ENCODE measurements at regions not wholly inside any gene's neighbourhood (a gene's known extent, or its start where the extent isn't known, plus 50 kb on each side); places are given as distances from the start of the nearest gene placed in this dataset.

GRCh38 chr15:81929557-81929956 lies 116.3 kb downstream of the MEX3B start:
- 80 to 91% methylated on average over 2 to 3 of the region's 3 CpGs for WGBS, 2 experiments (ENCODE audit: insufficient coverage in 1 of 2, insufficient read length in 1 of 2)
- no peak for TF ChIP-seq CTCF (conservative IDR thresholded peaks at IDR 0.05)
- Histone ChIP-seq H3K36me3 (ENCODE audit: control insufficient read depth, insufficient read depth, low read length) (no peaks in the 10 kb centered on the region), H3K9ac (ENCODE audit: extremely low read depth, low read length, poor library complexity, severe bottlenecking) (no peak overlapping the region), H3K27me3 (ENCODE audit: control insufficient read depth, insufficient read depth, low read length, poor library complexity, severe bottlenecking) (no peaks in the 10 kb centered on the region), H3K9me3 (ENCODE audit: control insufficient read depth, low read length) (no peaks in the 10 kb centered on the region), H3K4me3 (ENCODE audit: low read length) (no peak overlapping the region), H3K27ac (ENCODE audit: low read depth, low read length) (no peak overlapping the region), H3K4me1 (ENCODE audit: control insufficient read depth, insufficient read depth, low read length) (no peaks in the 10 kb centered on the region)
- DNase-seq, result no peak
- H3K36me3 Mint-ChIP-seq (ENCODE audit: low read depth), result no peaks in the 10 kb centered on the region
- H3K27ac Mint-ChIP-seq, result no peak overlapping the region
- peaks cover 10% of the 10 kb centered on the region for H3K4me1 Mint-ChIP-seq
- H3K4me3 Mint-ChIP-seq, result no peak overlapping the region
- peaks cover 3% of the 10 kb centered on the region for H3K9me3 Mint-ChIP-seq
- H3K27me3 Mint-ChIP-seq (ENCODE audit: insufficient read depth), result no peaks in the 10 kb centered on the region

GRCh38 chr15:81926981-81927380 lies 118.8 kb downstream of the MEX3B start:
- Histone ChIP-seq H3K9ac (ENCODE audit: extremely low read depth, low read length, poor library complexity, severe bottlenecking) (no peak overlapping the region), H3K9me3 (ENCODE audit: control insufficient read depth, low read length) (peaks cover 7% of the 10 kb centered on the region), H3K27ac (ENCODE audit: low read depth, low read length) (no peak overlapping the region), H3K36me3 (ENCODE audit: control insufficient read depth, insufficient read depth, low read length) (no peaks in the 10 kb centered on the region), H3K27me3 (ENCODE audit: control insufficient read depth, insufficient read depth, low read length, poor library complexity, severe bottlenecking) (no peaks in the 10 kb centered on the region), H3K4me3 (ENCODE audit: low read length) (no peak overlapping the region), H3K4me1 (ENCODE audit: control insufficient read depth, insufficient read depth, low read length) (no peaks in the 10 kb centered on the region)
- no peaks in the 10 kb centered on the region for H3K27me3 Mint-ChIP-seq (ENCODE audit: insufficient read depth)
- no peak for DNase-seq
- no peak overlapping the region for H3K4me3 Mint-ChIP-seq
- H3K27ac Mint-ChIP-seq, result no peak overlapping the region
- H3K9me3 Mint-ChIP-seq, result peaks cover 7% of the 10 kb centered on the region
- WGBS, 2 experiments (ENCODE audit: insufficient coverage in 1 of 2, insufficient read length in 1 of 2), result 94 to 99% methylated on average over 2 to 6 of the region's 6 CpGs
- peaks cover 10% of the 10 kb centered on the region for H3K4me1 Mint-ChIP-seq
- TF ChIP-seq CTCF (conservative IDR thresholded peaks at IDR 0.05), result no peak
- peaks cover 6% of the 10 kb centered on the region for H3K36me3 Mint-ChIP-seq (ENCODE audit: low read depth)

- H3K36me3 Mint-ChIP-seq (ENCODE audit: low read depth), result peaks cover 24% of the 10 kb centered on the region
- Histone ChIP-seq H3K4me1 (ENCODE audit: control insufficient read depth, insufficient read depth, low read length) (no peaks in the 10 kb centered on the region), H3K9ac (ENCODE audit: extremely low read depth, low read length, poor library complexity, severe bottlenecking) (no peak overlapping the region), H3K4me3 (ENCODE audit: low read length) (no peak overlapping the region), H3K9me3 (ENCODE audit: control insufficient read depth, low read length) (peaks cover 30% of the 10 kb centered on the region), H3K27me3 (ENCODE audit: control insufficient read depth, insufficient read depth, low read length, poor library complexity, severe bottlenecking) (no peaks in the 10 kb centered on the region), H3K27ac (ENCODE audit: low read depth, low read length) (no peak overlapping the region), H3K36me3 (ENCODE audit: control insufficient read depth, insufficient read depth, low read length) (no peaks in the 10 kb centered on the region)
- WGBS, 2 experiments (ENCODE audit: insufficient coverage in 1 of 2, insufficient read length in 1 of 2), result 90 to 92% methylated on average over 3 to 4 of the region's 4 CpGs
- no peak for TF ChIP-seq CTCF (conservative IDR thresholded peaks at IDR 0.05)
- H3K27me3 Mint-ChIP-seq (ENCODE audit: insufficient read depth), result no peaks in the 10 kb centered on the region
- H3K27ac Mint-ChIP-seq, result no peak overlapping the region
- H3K4me1 Mint-ChIP-seq, result no peaks in the 10 kb centered on the region
- H3K9me3 Mint-ChIP-seq, result peaks cover 25% of the 10 kb centered on the region
- no peak for DNase-seq
- no peak overlapping the region for H3K4me3 Mint-ChIP-seq
These were observed 121.1 kb downstream of the MEX3B start for GRCh38 chr15:81924729-81925128.

All from endodermal cell (in vitro differentiated cells).